T-helper 17 cell (primary cell): ENCODE measurements at regions not wholly inside any gene's neighbourhood (a gene's known extent, or its start where the extent isn't known, plus 50 kb on each side); places are given as distances from the start of the nearest gene placed in this dataset.
"Not testable (repeated sequence)": the region's sequence is repeated elsewhere in the genome, so short reads cannot be mapped to it uniquely, and the experiment has no call there.

Experiments
- ATAC-seq: fragments of 150-1000 bp; cut with Tn5 transposase; 2 replicates; pipeline ENCODE4 v1.10.0; 2021; ENCODE audit warnings: mild to moderate bottlenecking, moderate library complexity
- DNase-seq, 3 donors: peaks; one replicate each; pipeline versions ENCODE4 v3.0.0 to v3.0.0-alpha.2; 2020 to 2021
- H3K9me3 ChIP-seq: one replicate; pipeline ENCODE4 v1.7.0; 2013; ENCODE audit warnings: low read length, mild to moderate bottlenecking; ENCODE audit not compliant: control insufficient read depth, poor library complexity, severe bottlenecking
- H3K27ac Mint-ChIP-seq: one replicate; pipeline ENCODE4 v1.8.0; 2022; ENCODE audit warnings: mild to moderate bottlenecking, moderate library complexity, mixed read lengths
- H3K27me3 Mint-ChIP-seq: one replicate; pipeline ENCODE4 v1.8.0; 2022; ENCODE audit warnings: mixed read lengths
- H3K36me3 Mint-ChIP-seq: one replicate; pipeline ENCODE4 v1.8.0; 2022; ENCODE audit warnings: low read depth, mixed read lengths
- H3K4me1 Mint-ChIP-seq: one replicate; pipeline ENCODE4 v1.8.0; 2022; ENCODE audit warnings: mild to moderate bottlenecking, mixed read lengths
- H3K4me3 Mint-ChIP-seq: one replicate; pipeline ENCODE4 v1.8.0; 2022; ENCODE audit warnings: mild to moderate bottlenecking, moderate library complexity, mixed read lengths

DNA sequence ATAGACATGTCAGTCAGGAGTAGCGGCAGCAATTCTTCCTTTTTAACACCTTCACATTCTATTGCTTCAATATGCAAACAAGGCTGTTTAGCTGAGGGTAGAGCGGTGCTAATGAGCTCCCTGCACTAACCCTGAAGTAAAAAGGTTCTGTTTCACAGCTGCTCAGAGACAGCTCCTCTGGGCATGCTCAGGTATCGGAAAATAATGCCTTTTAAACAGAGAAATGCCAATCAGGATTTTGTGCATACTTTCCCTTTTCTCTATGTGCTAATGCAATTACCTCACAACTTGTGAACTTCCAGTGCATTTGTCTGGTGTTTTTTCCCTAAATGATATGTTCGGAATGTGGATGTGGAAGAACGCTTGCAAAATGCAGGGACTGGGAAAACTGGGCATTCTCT lies 307.7 kb upstream of the FZD8 start:
- no peaks in the 10 kb centered on the region for H3K27me3 Mint-ChIP-seq
- no peak overlapping the region for H3K4me3 Mint-ChIP-seq
- no peaks in the 10 kb centered on the region for H3K9me3 ChIP-seq
- ATAC-seq (no peak), DNase-seq (no peak)
- no peaks in the 10 kb centered on the region for H3K36me3 Mint-ChIP-seq
- no peaks in the 10 kb centered on the region for H3K4me1 Mint-ChIP-seq
- H3K27ac Mint-ChIP-seq: no peak overlapping the region

DNA sequence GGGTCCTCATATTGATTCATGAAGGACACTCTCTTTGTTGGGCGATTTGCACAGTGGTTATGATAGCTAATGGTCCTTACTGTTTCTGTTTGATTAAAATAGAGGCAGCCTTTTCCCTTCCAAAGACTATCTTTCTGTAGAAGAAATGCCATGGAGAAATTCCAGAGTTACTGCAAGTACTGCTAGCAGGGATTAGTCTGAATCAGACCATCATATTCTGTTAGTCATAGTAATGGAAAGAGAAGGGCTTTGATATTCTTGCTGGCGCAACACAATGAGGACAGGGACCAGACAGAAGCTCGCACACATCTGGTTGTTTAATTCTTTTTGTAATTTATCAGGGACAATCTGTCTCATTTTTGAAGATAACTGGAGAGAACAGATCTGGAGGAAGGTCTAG lies 304.5 kb upstream of the FZD8 start:
- Mint-ChIP-seq H3K4me1 (no peaks in the 10 kb centered on the region), H3K4me3 (no peak overlapping the region), H3K36me3 (no peaks in the 10 kb centered on the region), H3K27ac (no peak overlapping the region), H3K27me3 (no peaks in the 10 kb centered on the region)
- ATAC-seq (no peak), DNase-seq (no peak)
- H3K9me3 ChIP-seq: no peaks in the 10 kb centered on the region

DNA sequence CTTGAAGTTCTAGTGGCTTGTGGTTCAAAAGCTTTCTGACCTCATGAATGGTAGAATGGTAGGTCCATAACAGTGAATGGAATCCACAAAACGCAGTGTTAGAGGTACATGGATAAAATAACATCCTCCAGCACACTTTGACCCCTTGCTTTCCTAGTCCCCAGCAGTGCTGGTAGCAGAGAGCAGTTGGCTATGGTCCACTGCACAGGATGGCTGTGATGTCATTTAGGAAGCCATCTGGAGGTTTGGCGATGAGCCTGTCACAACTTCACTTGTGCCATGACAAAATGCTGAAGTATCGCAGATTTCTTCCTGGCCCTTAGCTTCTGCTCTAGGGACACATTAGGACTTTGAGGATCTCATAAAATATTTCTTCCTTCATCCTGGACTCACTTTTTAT lies 300.0 kb upstream of the FZD8 start:
- DNase-seq (no peak), ATAC-seq (no peak)
- Mint-ChIP-seq H3K4me1 (no peaks in the 10 kb centered on the region), H3K27me3 (no peaks in the 10 kb centered on the region), H3K27ac (no peak overlapping the region), H3K4me3 (no peak overlapping the region), H3K36me3 (no peaks in the 10 kb centered on the region)
- no peaks in the 10 kb centered on the region for H3K9me3 ChIP-seq

- no peaks in the 10 kb centered on the region for H3K36me3 Mint-ChIP-seq
- no peaks in the 10 kb centered on the region for H3K4me1 Mint-ChIP-seq
- DNase-seq (no peak), ATAC-seq (no peak)
- no peak overlapping the region for H3K4me3 Mint-ChIP-seq
- H3K27ac Mint-ChIP-seq: no peak overlapping the region
- H3K27me3 Mint-ChIP-seq: no peaks in the 10 kb centered on the region
- no peaks in the 10 kb centered on the region for H3K9me3 ChIP-seq
These were observed 298.3 kb upstream of the FZD8 start for GRCh38 chr10:35940141-35941041.

- H3K27ac Mint-ChIP-seq: no peak overlapping the region
- H3K27me3 Mint-ChIP-seq: no peaks in the 10 kb centered on the region
- DNase-seq: no peak
- no peaks in the 10 kb centered on the region for H3K4me1 Mint-ChIP-seq
- H3K9me3 ChIP-seq: no peaks in the 10 kb centered on the region
- H3K36me3 Mint-ChIP-seq: no peaks in the 10 kb centered on the region
- ATAC-seq: no peak
- H3K4me3 Mint-ChIP-seq: no peak overlapping the region
These were observed 296.1 kb upstream of the FZD8 start for GRCh38 chr10:35938160-35938559.

- no peak overlapping the region for H3K4me3 Mint-ChIP-seq
- ATAC-seq: no peak
- H3K9me3 ChIP-seq: no peaks in the 10 kb centered on the region
- no peak overlapping the region for H3K27ac Mint-ChIP-seq
- H3K27me3 Mint-ChIP-seq: no peaks in the 10 kb centered on the region
- no peaks in the 10 kb centered on the region for H3K36me3 Mint-ChIP-seq
- DNase-seq: no peak
- no peaks in the 10 kb centered on the region for H3K4me1 Mint-ChIP-seq
These were observed 295.4 kb upstream of the FZD8 start for GRCh38 chr10:35937546-35937945.

DNA sequence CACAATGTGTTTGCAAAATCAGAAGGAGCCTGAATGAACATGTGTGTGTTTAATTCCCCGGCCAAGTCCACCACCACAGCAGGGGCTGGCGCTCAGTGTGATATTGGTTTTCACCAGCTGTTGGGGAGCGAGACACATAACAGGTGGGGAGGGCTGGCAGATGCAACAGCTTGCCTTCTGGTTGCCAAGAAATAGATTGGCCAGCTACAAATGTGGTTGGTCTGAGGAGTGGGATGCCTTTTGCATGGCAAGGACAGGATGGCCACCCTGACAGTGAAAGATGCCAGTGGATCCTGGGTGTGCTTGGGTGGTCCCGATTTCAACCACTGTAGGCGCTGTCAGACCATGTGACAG lies 292.5 kb upstream of the FZD8 start:
- DNase-seq: no peak
- Mint-ChIP-seq H3K27me3 (no peaks in the 10 kb centered on the region), H3K27ac (no peak overlapping the region), H3K36me3 (no peaks in the 10 kb centered on the region), H3K4me3 (no peak overlapping the region), H3K4me1 (no peaks in the 10 kb centered on the region)
- no peak for ATAC-seq
- no peaks in the 10 kb centered on the region for H3K9me3 ChIP-seq

GRCh38 chr10:35933940-35934641 lies 292.0 kb upstream of the FZD8 start:
- Mint-ChIP-seq H3K4me1 (no peaks in the 10 kb centered on the region), H3K27me3 (no peaks in the 10 kb centered on the region), H3K27ac (no peak overlapping the region), H3K4me3 (no peak overlapping the region), H3K36me3 (no peaks in the 10 kb centered on the region)
- H3K9me3 ChIP-seq: no peaks in the 10 kb centered on the region
- ATAC-seq: no peak
- DNase-seq: no peak

DNA sequence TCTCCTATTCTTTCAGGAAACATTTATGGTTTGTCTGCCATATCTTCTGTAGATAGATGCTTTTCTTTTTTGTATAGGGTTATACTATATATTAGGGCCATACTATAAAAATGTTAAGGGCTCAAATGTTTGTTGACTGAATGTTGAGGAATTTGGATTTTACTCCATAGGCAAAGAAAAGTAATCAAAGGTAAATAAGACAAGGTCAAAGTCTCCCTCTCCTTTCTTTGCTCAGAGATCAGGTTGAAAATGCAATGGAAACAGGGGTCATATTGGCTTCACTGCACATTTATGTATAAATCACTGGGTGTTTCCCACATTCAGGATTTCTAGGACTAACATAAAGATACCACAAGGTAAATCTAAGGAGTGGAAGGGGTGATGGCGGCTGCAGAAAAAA lies 291.4 kb upstream of the FZD8 start:
- DNase-seq: no peak
- no peaks in the 10 kb centered on the region for H3K9me3 ChIP-seq
- no peaks in the 10 kb centered on the region for H3K36me3 Mint-ChIP-seq
- no peak for ATAC-seq
- H3K4me1 Mint-ChIP-seq: no peaks in the 10 kb centered on the region
- H3K27ac Mint-ChIP-seq: no peak overlapping the region
- no peak overlapping the region for H3K4me3 Mint-ChIP-seq
- H3K27me3 Mint-ChIP-seq: no peaks in the 10 kb centered on the region

- not testable (repeated sequence) for H3K27ac Mint-ChIP-seq, H3K4me3 Mint-ChIP-seq, H3K36me3 Mint-ChIP-seq, H3K27me3 Mint-ChIP-seq, H3K4me1 Mint-ChIP-seq, ATAC-seq, DNase-seq, H3K9me3 ChIP-seq
These were observed 287.9 kb upstream of the FZD8 start for GRCh38 chr10:35929962-35930361.

DNA sequence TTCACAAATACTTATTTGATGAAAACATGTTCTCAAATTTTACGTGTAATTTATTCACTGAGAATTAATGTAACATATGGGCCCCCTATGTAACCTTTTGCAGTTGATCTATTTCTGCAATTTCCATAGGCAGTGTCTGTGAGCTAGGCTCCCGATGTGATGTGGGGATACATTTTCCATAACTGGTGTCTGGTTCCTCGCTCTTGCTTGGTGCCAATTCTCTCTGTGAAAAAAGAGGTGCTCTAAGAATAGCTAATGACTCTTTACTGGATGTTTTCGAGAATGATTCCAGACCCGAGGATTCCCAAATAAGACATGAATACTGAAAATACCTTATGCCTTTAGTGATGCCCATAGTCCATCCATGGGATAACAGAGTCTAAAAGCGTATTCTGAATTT lies 286.7 kb upstream of the FZD8 start:
- Mint-ChIP-seq H3K4me1 (no peaks in the 10 kb centered on the region), H3K27me3 (no peaks in the 10 kb centered on the region), H3K36me3 (no peaks in the 10 kb centered on the region), H3K4me3 (no peak overlapping the region), H3K27ac (no peak overlapping the region)
- ATAC-seq (no peak), DNase-seq (no peak)
- H3K9me3 ChIP-seq: no peaks in the 10 kb centered on the region

GRCh38 chr10:35927990-35928488 lies 285.9 kb upstream of the FZD8 start:
- Mint-ChIP-seq H3K27ac (no peak overlapping the region), H3K4me3 (no peak overlapping the region), H3K4me1 (no peaks in the 10 kb centered on the region), H3K27me3 (no peaks in the 10 kb centered on the region), H3K36me3 (no peaks in the 10 kb centered on the region)
- DNase-seq (no peak), ATAC-seq (no peak)
- no peaks in the 10 kb centered on the region for H3K9me3 ChIP-seq

DNA sequence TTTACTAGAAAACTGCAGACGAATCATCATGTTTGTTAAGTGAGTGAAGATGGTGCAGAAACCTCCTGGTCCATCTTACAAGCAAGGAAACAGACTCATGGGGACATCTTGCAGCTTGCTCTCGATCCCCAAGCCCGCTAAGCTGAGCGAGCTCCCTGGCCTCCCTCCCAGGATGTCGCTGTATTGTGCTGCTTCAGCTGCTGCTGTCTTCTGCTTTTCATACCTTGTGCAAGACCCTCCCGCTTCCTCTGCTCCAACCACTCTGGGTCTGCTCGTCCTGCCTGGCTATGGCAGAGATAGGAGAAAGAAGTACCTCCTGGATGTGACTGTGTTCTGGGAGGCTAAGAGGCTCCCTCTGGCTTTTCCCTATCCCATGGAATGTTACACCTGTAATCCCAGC lies 285.2 kb upstream of the FZD8 start:
- H3K27me3 Mint-ChIP-seq: no peaks in the 10 kb centered on the region
- H3K4me3 Mint-ChIP-seq: no peak overlapping the region
- H3K36me3 Mint-ChIP-seq: no peaks in the 10 kb centered on the region
- no peaks in the 10 kb centered on the region for H3K9me3 ChIP-seq
- no peak for DNase-seq
- ATAC-seq: no peak
- H3K4me1 Mint-ChIP-seq: no peaks in the 10 kb centered on the region
- no peak overlapping the region for H3K27ac Mint-ChIP-seq

GRCh38 chr10:35926846-35927245 lies 284.8 kb upstream of the FZD8 start:
- DNase-seq: no peak
- no peaks in the 10 kb centered on the region for H3K36me3 Mint-ChIP-seq
- H3K9me3 ChIP-seq: no peaks in the 10 kb centered on the region
- no peak overlapping the region for H3K27ac Mint-ChIP-seq
- peaks cover 3% of the 10 kb centered on the region for H3K27me3 Mint-ChIP-seq
- no peaks in the 10 kb centered on the region for H3K4me1 Mint-ChIP-seq
- H3K4me3 Mint-ChIP-seq: no peak overlapping the region
- no peak for ATAC-seq
